ENCODE measurements at regions not wholly inside any gene's neighbourhood (a gene's known extent, or its start where the extent isn't known, plus 50 kb on each side); places are given as distances from the start of the nearest gene placed in this dataset.

DNA sequence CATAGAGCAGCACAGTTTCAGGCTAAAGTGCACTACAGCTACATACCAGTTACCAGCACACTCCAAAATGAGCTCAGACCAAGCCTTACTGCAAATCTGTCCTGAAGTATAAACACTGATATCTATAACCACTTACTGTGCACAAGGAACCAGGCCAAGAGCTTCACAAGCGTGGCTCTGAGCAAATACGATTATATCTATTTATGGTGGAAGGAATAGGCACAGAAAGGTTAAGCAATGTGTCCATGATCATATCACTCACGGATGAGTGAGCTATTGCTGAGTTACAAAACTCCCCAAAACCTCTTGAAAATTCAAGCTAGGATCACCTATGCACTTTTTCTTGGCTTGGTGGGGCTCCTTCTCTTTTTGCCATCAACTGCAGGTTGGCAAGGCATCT, 84.9 kb downstream of the GPAM start:
- no peak for TF ChIP-seq POLR2A (IDR thresholded peaks at IDR 0.05; ENCODE audit: low read depth, low read length)
- TF ChIP-seq SPI1 (IDR thresholded peaks at IDR 0.05; ENCODE audit: low read depth, low read length) = no peak
- TF ChIP-seq POLR2AphosphoS5 (IDR thresholded peaks at IDR 0.05; ENCODE audit: low read depth, low read length) = no peak
- TF ChIP-seq TAF1 (IDR thresholded peaks at IDR 0.05; ENCODE audit: low read depth, low read length) = no peak
- no peak for TF ChIP-seq POU2F2 (IDR thresholded peaks at IDR 0.05; ENCODE audit: low read depth, low read length)
- TF ChIP-seq PAX5 (IDR thresholded peaks at IDR 0.05; ENCODE audit: insufficient read depth, low read length, severe bottlenecking) = no peak

All from GM12891 (cell line).